Heart right ventricle (tissue), 16 donors: ENCODE measurements at regions not wholly inside any gene's neighbourhood (a gene's known extent, or its start where the extent isn't known, plus 50 kb on each side); places are given as distances from the start of the nearest gene placed in this dataset.

Experiments used
- ATAC-seq, 8 donors: fragments of 200-7000 bp; cut with Tn5 transposase; one replicate each; pipeline ENCODE4 v1.9.1; 2020; ENCODE audit warnings: mild to moderate bottlenecking in 8 of 8, moderate library complexity in 8 of 8, moderate number of reproducible peaks in 1 of 8
- DNase-seq, 2 donors: peaks; one replicate each; pipeline ENCODE4 v3.0.0-alpha.2; 2020
- H3K27ac ChIP-seq, 10 donors: fragments of 200-600 bp; sonication (generic) in 2 of 10; one replicate each; pipeline versions ENCODE4 v1.5.0 to v1.8.0; 2020 to 2022; ENCODE audit warnings: mild to moderate bottlenecking in 3 of 10
- H3K27me3 ChIP-seq, 7 donors: fragments of 200-600 bp; one replicate each; pipeline ENCODE4 v1.8.0; 2021 to 2022; ENCODE audit warnings: mild to moderate bottlenecking in 2 of 7
- H3K36me3 ChIP-seq, 9 donors: fragments of 200-600 bp; sonication (generic) in 1 of 9; one replicate each; pipeline versions ENCODE4 v1.5.0 to v1.8.0; 2020 to 2022; ENCODE audit warnings: mild to moderate bottlenecking in 2 of 9
- H3K4me1 ChIP-seq, 9 donors: fragments of 200-600 bp; sonication (generic) in 1 of 9; one replicate each; pipeline versions ENCODE4 v1.5.0 to v1.8.0; 2020 to 2022; ENCODE audit warnings: mild to moderate bottlenecking in 4 of 9
- H3K4me3 ChIP-seq, 10 donors: fragments of 200-600 bp; sonication (generic) in 2 of 10; one replicate each; pipeline versions ENCODE4 v1.5.0 to v1.8.0; 2020 to 2022; ENCODE audit warnings: mild to moderate bottlenecking in 7 of 10, moderate library complexity in 2 of 10
- H3K9me3 ChIP-seq, 11 donors: fragments of 200-600 bp in 10 of 11; sonication (generic) in 2 of 11; one replicate each; pipeline versions ENCODE4 v1.5.0 to v1.8.0; 2013 to 2022; ENCODE audit warnings: mild to moderate bottlenecking in 2 of 11, control low read depth in 1 of 11, moderate library complexity in 1 of 11
- WGBS, 2 donors: extraction: QIAGEN DNeasy Blood & Tissue Kit; methylation state at CpG; one replicate each; pipeline ENCODE4 v1.1.7; 2013; ENCODE audit warnings: inconsistent platforms in 1 of 2; 5-methylcytosine and 5-hydroxymethylcytosine counted together
- intact Hi-C, 10 donors: fragments of 100-400 bp; cut with DNase I; formaldehyde crosslinking; loops; one replicate each; pipeline versions ENCODE4 v1.11.1 to v1.14.2; 2022
- TF ChIP-seq, protein P1 (sequence below), 9 donors: fragments of 200-600 bp; sonication (generic) in 2 of 9; IDR thresholded peaks; one replicate each; pipeline versions ENCODE4 v1.5.0 to v1.8.0; 2021 to 2022; ENCODE audit warnings: antibody characterized with exemption in 9 of 9, mild to moderate bottlenecking in 5 of 9, moderate library complexity in 1 of 9
- donor health status: Arrhythmogenic right ventricular cardiomyopathy.
- donor health status: ischemic (EF 13 %, LVEDD 7.1; RV severe dilation, severe dysfunction).
- donor health status: healthy with polysubstance abuse.
- donor health status: DM: no; HTN: yes; CAD: no.
- donor health status: DM: no; HTN: no; CAD: no.
- donor health status: ischemic (EF 25% LVEDD 6.9; RV normal size, moderate dysfunction).
- donor health status: ischemic (EF 25% LVEDD 5.7; RV mildly dilated, moderate dysfunction).
- donor health status: healthy.
- donor health status: DM: yes; HTN: yes; CAD: no.
- donor health status: Ischemic cardiomyopathy.
- donor health status: ischemic (EF 35%, LVEDD 5.7; RV mildly dilated, moderate dysfunction).
- donor health status: nonischemic (EF 11% LVEDD 7.7; RV severe dilation, severe dysfunction).
- donor health status: DM: yes; HTN: yes; CAD: no.
- donor health status: PGD.
- donor health status: ischemic (EF 29% LVEDD 5.4; RV normal size, mild dysfunction).
- donor health status: nonischemic (EF 23%, LVEDD 6.1; RV moderate dilation, normal function).

DNA sequence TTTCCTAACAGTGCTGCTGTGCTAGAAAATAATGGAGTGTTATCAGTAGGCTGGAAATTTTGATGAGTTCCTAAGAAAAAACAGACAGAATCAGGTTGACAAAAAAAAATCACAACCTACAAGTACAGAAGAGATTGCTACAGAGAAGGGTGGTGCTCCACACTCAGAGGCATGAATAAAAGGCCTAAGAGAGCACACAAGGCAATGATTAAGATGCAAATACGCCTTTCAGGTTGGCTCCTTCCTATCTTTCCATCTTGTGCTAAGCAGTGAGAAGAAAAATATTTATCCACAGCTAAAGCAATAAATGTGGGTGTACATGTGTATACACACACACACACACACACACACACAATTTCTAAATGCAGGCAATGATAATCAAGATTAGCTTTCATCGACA, 130.6 kb upstream of the UBE2E3 start:
- Histone ChIP-seq H3K27me3 (no peaks in the 10 kb centered on the region), H3K4me1 (no peaks in the 10 kb centered on the region), H3K27ac (no peak overlapping the region), H3K9me3 (no peaks in the 10 kb centered on the region), H3K36me3 (no peaks in the 10 kb centered on the region), H3K4me3 (no peak overlapping the region)
- no peak for DNase-seq
- ATAC-seq, result no peak
- intact Hi-C loops, result no loop called here
- TF ChIP-seq, protein P1, sequence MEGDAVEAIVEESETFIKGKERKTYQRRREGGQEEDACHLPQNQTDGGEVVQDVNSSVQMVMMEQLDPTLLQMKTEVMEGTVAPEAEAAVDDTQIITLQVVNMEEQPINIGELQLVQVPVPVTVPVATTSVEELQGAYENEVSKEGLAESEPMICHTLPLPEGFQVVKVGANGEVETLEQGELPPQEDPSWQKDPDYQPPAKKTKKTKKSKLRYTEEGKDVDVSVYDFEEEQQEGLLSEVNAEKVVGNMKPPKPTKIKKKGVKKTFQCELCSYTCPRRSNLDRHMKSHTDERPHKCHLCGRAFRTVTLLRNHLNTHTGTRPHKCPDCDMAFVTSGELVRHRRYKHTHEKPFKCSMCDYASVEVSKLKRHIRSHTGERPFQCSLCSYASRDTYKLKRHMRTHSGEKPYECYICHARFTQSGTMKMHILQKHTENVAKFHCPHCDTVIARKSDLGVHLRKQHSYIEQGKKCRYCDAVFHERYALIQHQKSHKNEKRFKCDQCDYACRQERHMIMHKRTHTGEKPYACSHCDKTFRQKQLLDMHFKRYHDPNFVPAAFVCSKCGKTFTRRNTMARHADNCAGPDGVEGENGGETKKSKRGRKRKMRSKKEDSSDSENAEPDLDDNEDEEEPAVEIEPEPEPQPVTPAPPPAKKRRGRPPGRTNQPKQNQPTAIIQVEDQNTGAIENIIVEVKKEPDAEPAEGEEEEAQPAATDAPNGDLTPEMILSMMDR (IDR thresholded peaks at IDR 0.05), result no peak
- 95 to 96% methylated on average over 2 of the region's 2 CpGs for WGBS, 2 donors

- Histone ChIP-seq H3K27ac (no peak overlapping the region), H3K27me3 (peaks cover 0 to 8% (median 0%) of the 10 kb centered on the region in 7 donors), H3K9me3 (no peaks in the 10 kb centered on the region), H3K4me1 (no peaks in the 10 kb centered on the region), H3K4me3 (no peak overlapping the region), H3K36me3 (no peaks in the 10 kb centered on the region)
- no peak for DNase-seq
- TF ChIP-seq, protein P1 (IDR thresholded peaks at IDR 0.05), result no peak
- intact Hi-C loops, result no loop called here
- no peak for ATAC-seq
These were observed 132.0 kb upstream of the UBE2E3 start for GRCh38 chr2:180848393-180848792.

GRCh38 chr2:180846756-180847472, 133.5 kb upstream of the UBE2E3 start:
- H3K9me3 ChIP-seq, result no peaks in the 10 kb centered on the region
- intact Hi-C loops, result no loop called here
- ATAC-seq, result no peak
- no peaks in the 10 kb centered on the region for H3K36me3 ChIP-seq
- no peaks in the 10 kb centered on the region for H3K4me1 ChIP-seq
- H3K27me3 ChIP-seq, result peaks cover 0 to 10% (median 0%) of the 10 kb centered on the region in 7 donors
- no peak for DNase-seq
- H3K27ac ChIP-seq, result no peak overlapping the region
- TF ChIP-seq, protein P1 (IDR thresholded peaks at IDR 0.05), result no peak
- 53 to 63% methylated on average over 3 of the region's 3 CpGs for WGBS, 2 donors
- H3K4me3 ChIP-seq, result no peak overlapping the region

DNA sequence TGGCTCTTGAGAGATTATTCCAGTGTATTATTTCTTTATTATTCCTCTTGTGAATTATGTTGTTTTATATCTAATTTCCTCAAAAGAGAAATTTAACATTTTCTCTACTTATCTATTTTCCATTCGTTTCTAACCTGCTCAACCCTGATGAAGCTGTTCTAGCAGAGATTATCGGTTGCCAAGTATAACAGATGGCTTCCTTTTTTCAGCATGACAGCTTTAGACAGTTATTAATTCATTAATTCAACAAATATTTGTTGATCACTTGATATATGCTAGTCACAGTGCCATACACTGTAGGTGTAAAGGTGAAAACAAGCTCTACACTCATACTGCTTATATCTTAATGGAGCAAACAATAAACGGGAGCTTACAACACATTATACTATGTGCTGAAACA, 137.9 kb upstream of the UBE2E3 start:
- H3K27me3 ChIP-seq, result peaks cover 0 to 10% (median 0%) of the 10 kb centered on the region in 7 donors
- no peaks in the 10 kb centered on the region for H3K9me3 ChIP-seq
- DNase-seq (no peak), ATAC-seq (no peak)
- TF ChIP-seq, protein P1 (IDR thresholded peaks at IDR 0.05), result no peak
- no peaks in the 10 kb centered on the region for H3K4me1 ChIP-seq
- intact Hi-C loops, result no loop called here
- H3K36me3 ChIP-seq, result no peaks in the 10 kb centered on the region
- 50 to 62% methylated on average over 3 of the region's 3 CpGs for WGBS, 2 donors
- H3K4me3 ChIP-seq, result no peak overlapping the region
- H3K27ac ChIP-seq, result no peak overlapping the region
